ENCODE measurements at regions not wholly inside any gene's neighbourhood (a gene's known extent, or its start where the extent isn't known, plus 50 kb on each side); places are given as distances from the start of the nearest gene placed in this dataset.

DNA sequence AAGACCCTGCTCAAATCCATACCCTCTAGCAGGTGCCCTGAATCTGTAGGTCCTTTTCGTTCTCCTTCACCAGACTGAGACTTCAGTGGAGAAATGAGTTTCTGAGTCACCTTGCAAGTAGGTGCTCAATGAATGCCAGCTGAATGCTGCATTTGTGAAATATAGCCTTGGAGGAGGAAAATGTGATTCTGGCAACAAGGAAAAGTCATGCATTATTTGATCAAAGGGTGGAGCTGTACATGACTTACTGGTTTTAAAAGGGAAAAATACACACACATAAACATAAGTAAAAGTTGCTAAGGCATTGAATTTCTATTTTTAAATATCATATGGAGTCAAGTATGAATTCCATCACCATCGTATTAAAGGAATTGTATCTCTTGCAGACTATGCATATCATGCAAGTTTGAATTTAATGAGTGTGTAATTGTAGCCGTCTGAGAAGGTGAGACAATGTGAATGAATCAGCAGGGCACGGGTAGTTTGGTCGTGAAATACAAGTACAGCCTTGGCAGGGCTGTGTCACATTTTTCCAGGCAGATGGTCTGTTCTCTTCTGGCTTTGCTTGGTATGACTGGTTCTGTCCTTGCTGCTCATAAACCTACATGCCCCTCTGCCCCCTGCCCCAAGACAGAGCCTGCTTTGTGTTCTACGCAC lies 160.8 kb downstream of the COL6A3 start:
- no peak overlapping the region for H3K4me3 Mint-ChIP-seq
- no peaks in the 10 kb centered on the region for H3K36me3 Mint-ChIP-seq
- no peak overlapping the region for H3K27ac Mint-ChIP-seq
- Histone ChIP-seq H3K36me3 (replicated peaks in 1 of 2; ENCODE audit: control insufficient read depth in 1 of 2, insufficient read depth in 2 of 2, low read length in 2 of 2) (no peaks in the 10 kb centered on the region), H3K9me3 (replicated peaks in 1 of 2; ENCODE audit: control insufficient read depth in 1 of 2, insufficient read depth in 1 of 2, low read length in 2 of 2) (no peaks in the 10 kb centered on the region), H3K27ac (ENCODE audit: low read depth in 1 of 2, low read length in 2 of 2) (no peak overlapping the region), H2AFZ (ENCODE audit: insufficient read depth, low read depth, low read length, poor library complexity, severe bottlenecking) (no peak overlapping the region), H3K4me2 (replicated peaks; ENCODE audit: extremely low read depth, low read length, poor library complexity, severe bottlenecking) (no peak overlapping the region), H3K9ac (ENCODE audit: insufficient read depth, low read length, poor library complexity, severe bottlenecking) (no peak overlapping the region), H3K4me3 (replicated peaks in 1 of 3; ENCODE audit: low read depth in 2 of 3, low read length in 3 of 3) (no peak overlapping the region), H3K4me1 (ENCODE audit: control insufficient read depth in 1 of 2, insufficient read depth in 2 of 2, low read length in 2 of 2) (peaks cover 10 to 13% of the 10 kb centered on the region in 2 donors), H4K20me1 (ENCODE audit: insufficient read depth, low read length) (no peaks in the 10 kb centered on the region), H3K79me2 (ENCODE audit: insufficient read depth, low read length) (no peaks in the 10 kb centered on the region), H3K27me3 (ENCODE audit: control insufficient read depth in 2 of 2, insufficient read depth in 2 of 2, low read length in 2 of 2) (no peaks in the 10 kb centered on the region)
- 93% methylated on average over 3 of the region's 6 CpGs for WGBS (ENCODE audit: insufficient coverage)
- no peak for DNase-seq
- H3K9me3 Mint-ChIP-seq: peaks cover 0 to 9% (median 4%) of the 10 kb centered on the region in 7 donors
- intact Hi-C loops (cut with micrococcal nuclease): no loop called here
- peaks cover 5 to 6% (median 5%) of the 10 kb centered on the region in 3 donors for H3K27me3 Mint-ChIP-seq (ENCODE audit: low read depth in 3 of 3)
- H3K4me1 Mint-ChIP-seq: peaks cover 14% of the 10 kb centered on the region
- TF ChIP-seq, protein P1, sequence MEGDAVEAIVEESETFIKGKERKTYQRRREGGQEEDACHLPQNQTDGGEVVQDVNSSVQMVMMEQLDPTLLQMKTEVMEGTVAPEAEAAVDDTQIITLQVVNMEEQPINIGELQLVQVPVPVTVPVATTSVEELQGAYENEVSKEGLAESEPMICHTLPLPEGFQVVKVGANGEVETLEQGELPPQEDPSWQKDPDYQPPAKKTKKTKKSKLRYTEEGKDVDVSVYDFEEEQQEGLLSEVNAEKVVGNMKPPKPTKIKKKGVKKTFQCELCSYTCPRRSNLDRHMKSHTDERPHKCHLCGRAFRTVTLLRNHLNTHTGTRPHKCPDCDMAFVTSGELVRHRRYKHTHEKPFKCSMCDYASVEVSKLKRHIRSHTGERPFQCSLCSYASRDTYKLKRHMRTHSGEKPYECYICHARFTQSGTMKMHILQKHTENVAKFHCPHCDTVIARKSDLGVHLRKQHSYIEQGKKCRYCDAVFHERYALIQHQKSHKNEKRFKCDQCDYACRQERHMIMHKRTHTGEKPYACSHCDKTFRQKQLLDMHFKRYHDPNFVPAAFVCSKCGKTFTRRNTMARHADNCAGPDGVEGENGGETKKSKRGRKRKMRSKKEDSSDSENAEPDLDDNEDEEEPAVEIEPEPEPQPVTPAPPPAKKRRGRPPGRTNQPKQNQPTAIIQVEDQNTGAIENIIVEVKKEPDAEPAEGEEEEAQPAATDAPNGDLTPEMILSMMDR (IDR thresholded peaks at IDR 0.05): no peak

DNA sequence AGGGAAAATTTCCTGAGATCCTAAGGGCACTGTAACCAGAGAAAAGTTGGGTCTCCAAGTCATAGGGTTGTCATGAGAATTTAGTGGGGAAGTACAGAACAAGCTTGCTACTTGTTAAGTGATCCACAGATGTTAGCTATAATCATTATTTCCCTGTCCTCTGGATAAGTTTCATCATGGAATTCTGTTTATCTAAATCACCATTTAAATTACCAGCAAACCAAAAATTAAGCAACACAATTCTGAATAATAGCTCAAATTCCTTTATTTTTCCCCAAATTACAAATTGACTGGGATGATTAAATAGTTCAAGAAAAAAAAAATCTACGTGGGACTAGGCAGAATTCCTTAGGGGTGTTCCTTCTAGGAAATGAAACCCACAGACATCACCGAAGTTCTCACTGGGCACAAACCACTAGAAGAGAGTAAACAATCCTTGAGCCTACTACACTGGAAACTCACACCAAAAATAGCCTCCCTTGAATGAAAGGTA lies 159.5 kb downstream of the COL6A3 start:
- Histone ChIP-seq H3K4me1 (ENCODE audit: control insufficient read depth in 1 of 2, insufficient read depth in 2 of 2, low read length in 2 of 2) (peaks cover 23 to 24% of the 10 kb centered on the region in 2 donors), H3K9ac (ENCODE audit: insufficient read depth, low read length, poor library complexity, severe bottlenecking) (no peak overlapping the region), H3K79me2 (ENCODE audit: insufficient read depth, low read length) (no peaks in the 10 kb centered on the region), H2AFZ (ENCODE audit: insufficient read depth, low read depth, low read length, poor library complexity, severe bottlenecking) (no peak overlapping the region), H3K4me2 (replicated peaks; ENCODE audit: extremely low read depth, low read length, poor library complexity, severe bottlenecking) (no peak overlapping the region), H3K4me3 (replicated peaks in 1 of 3; ENCODE audit: low read depth in 2 of 3, low read length in 3 of 3) (no peak overlapping the region), H3K9me3 (replicated peaks in 1 of 2; ENCODE audit: control insufficient read depth in 1 of 2, insufficient read depth in 1 of 2, low read length in 2 of 2) (no peaks in the 10 kb centered on the region), H4K20me1 (ENCODE audit: insufficient read depth, low read length) (no peaks in the 10 kb centered on the region), H3K27me3 (ENCODE audit: control insufficient read depth in 2 of 2, insufficient read depth in 2 of 2, low read length in 2 of 2) (no peaks in the 10 kb centered on the region), H3K27ac (ENCODE audit: low read depth in 1 of 2, low read length in 2 of 2) (no peak overlapping the region), H3K36me3 (replicated peaks in 1 of 2; ENCODE audit: control insufficient read depth in 1 of 2, insufficient read depth in 2 of 2, low read length in 2 of 2) (no peaks in the 10 kb centered on the region)
- no CpG with 5 or more reads among the region's 2 CpGs for WGBS (ENCODE audit: insufficient coverage)
- peaks cover 25% of the 10 kb centered on the region for H3K4me1 Mint-ChIP-seq
- TF ChIP-seq, protein P1 (IDR thresholded peaks at IDR 0.05): no peak
- intact Hi-C loops (cut with micrococcal nuclease): no loop called here
- DNase-seq: no peak
- H3K27ac Mint-ChIP-seq: no peak overlapping the region
- peaks cover 0 to 5% (median 0%) of the 10 kb centered on the region in 7 donors for H3K9me3 Mint-ChIP-seq
- peaks cover 2 to 6% (median 3%) of the 10 kb centered on the region in 3 donors for H3K27me3 Mint-ChIP-seq (ENCODE audit: low read depth in 3 of 3)
- no peaks in the 10 kb centered on the region for H3K36me3 Mint-ChIP-seq
- H3K4me3 Mint-ChIP-seq: no peak overlapping the region
